ENCODE measurements at regions not wholly inside any gene's neighbourhood (a gene's known extent, or its start where the extent isn't known, plus 50 kb on each side); places are given as distances from the start of the nearest gene placed in this dataset.

DNA sequence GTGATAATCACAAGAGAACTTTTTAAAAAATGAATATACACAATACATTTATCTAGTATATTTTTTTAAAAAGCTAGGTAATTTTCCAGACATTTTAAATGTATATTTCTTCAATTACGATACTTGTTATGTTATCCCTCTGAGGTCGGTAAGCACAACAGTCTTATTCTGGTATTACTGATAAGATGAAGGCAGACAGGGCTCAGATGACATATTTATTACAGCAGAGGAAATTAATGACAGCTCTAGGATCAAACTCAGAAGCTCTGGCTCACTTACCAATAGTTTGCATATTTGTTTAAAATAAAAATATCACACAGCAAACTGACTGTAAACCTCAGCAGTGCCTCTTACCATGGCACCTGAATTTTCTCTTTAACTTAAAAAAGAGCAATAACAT lies 1347.0 kb upstream of the ADGRL2 start:
- no peak for ATAC-seq

DNA sequence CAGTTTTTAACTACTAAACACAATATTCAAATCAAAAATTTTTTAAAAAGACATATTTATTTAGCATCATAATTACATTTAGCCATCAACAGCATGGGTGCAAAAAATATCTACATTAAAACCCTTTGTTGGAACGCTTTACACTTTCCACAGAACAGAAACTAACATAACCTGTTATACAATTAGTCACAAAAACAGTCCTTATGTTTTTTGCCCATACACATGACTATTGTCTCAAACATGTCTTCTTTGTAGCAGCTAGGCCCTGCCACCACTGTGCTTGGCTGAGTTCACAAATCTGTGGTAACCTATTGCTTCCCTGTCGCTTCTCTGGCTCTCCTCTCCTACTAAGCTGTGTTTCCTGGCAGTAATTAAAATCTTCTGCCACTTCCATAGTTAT lies 1350.0 kb upstream of the ADGRL2 start:
- ATAC-seq, result no peak

- ATAC-seq, result no peak
Measured at GRCh38 chr1:80448081-80448480, 1352.7 kb upstream of the ADGRL2 start.

DNA sequence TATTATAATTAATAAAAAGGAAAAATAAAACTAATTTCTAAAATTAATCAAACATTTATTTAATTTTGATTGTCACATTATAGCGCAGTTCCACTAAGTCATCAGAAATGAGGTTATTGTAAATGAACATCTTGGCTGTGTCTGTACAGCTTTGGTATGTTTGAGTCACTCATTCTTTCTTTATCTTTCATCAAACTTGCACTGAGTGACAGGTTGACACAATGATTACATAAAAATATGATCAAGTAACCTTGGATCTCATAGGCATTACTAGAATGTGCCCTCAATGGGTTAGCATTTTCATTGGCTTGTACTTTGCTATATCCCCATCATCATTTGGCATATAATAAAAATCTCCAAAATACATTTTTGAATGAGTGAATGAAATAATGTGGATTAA lies 1353.2 kb upstream of the ADGRL2 start:
- no peak for ATAC-seq

GRCh38 chr1:80445033-80445432 lies 1355.7 kb upstream of the ADGRL2 start:
- ATAC-seq, result no peak

GRCh38 chr1:80444171-80444570 lies 1356.6 kb upstream of the ADGRL2 start:
- ATAC-seq, result no peak

- no peak for ATAC-seq
Measured at GRCh38 chr1:80441664-80442063, 1359.1 kb upstream of the ADGRL2 start.

GRCh38 chr1:80436851-80437250 lies 1363.9 kb upstream of the ADGRL2 start:
- ATAC-seq, result no peak

- ATAC-seq, result no peak
Measured at GRCh38 chr1:80427881-80428280, 1372.9 kb upstream of the ADGRL2 start.

DNA sequence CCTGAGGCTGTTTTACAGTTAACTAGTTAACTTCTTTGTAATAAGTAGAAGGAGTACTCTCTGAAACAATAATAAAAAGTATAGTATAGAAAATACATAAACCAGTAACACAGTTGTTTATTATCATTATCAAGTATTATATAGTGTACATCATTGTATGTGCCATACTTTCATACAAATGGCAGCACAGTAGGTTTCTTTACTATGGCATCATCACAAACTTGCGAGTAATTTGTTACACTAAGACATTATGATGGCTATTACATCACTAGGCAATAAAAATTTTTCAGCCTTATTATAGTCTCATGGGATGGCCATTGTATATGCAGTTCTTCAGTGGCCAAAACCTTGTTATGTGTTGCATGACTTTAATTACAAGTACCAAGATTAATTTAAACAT lies 1376.5 kb upstream of the ADGRL2 start:
- no peak for ATAC-seq

DNA sequence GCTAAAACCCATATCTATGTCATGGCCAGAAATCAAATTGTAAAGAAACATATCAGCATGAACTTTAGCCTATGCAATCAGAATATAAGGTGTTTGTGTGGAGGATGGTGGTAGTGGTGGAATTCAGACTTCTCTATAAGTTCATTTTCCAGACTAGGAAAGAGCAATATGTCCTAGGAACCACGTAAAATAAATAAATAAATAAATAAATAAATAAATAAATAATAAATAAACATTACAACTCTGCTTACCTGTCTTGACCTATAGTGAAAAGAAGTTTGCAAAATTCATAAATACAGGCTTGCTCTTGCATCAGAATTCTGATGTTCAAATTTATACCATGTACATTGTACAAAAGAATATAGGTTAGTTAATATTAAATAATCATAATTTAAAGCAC lies 1382.6 kb upstream of the ADGRL2 start:
- ATAC-seq, result no peak

DNA sequence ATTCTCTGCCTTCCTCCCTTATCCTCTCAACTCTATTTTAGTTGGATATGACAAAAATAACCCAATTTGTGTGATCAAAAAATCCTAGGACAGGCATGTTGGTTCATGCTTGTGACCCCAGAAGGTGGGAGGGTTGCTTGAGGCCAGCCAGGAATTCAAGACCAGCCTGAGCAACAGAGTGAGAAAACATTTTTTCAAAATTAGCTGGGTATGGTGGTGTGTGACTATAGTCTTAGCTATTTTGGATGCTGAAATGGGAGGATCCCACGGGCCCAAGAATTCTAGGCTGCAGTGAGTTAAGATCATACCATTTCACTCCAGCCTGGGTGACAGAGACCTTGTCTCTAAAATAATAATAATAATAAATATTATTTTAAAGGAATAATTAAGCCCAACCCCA lies 1383.1 kb upstream of the ADGRL2 start:
- no peak for ATAC-seq

GRCh38 chr1:80413969-80414368 lies 1386.8 kb upstream of the ADGRL2 start:
- no peak for ATAC-seq

GRCh38 chr1:80410233-80410632 lies 1390.5 kb upstream of the ADGRL2 start:
- no peak for ATAC-seq

GRCh38 chr1:80403471-80403893 lies 1397.0 kb upstream of the ADGRL4 start:
- ATAC-seq, result no peak

DNA sequence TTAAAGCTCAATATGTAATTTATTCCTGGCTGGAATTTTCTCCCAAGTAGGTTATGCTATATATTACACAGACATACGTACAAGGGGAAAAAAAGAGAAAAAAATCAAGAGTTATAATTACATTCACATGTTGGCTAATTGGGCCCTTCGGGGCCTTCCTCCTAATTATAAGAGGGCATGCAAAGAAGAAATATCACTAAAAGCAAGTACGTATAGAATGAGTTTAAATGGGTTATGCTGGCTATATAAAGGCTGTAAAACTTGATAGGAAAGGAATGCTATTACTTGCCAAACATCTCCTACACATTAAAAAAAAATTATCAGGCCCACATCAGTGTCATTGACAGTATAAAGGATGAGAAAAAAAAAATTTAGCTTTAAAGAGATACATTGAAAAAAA lies 1396.1 kb upstream of the ADGRL4 start:
- no peak for ATAC-seq

GRCh38 chr1:80401757-80402156 lies 1395.2 kb upstream of the ADGRL4 start:
- ATAC-seq, result no peak

DNA sequence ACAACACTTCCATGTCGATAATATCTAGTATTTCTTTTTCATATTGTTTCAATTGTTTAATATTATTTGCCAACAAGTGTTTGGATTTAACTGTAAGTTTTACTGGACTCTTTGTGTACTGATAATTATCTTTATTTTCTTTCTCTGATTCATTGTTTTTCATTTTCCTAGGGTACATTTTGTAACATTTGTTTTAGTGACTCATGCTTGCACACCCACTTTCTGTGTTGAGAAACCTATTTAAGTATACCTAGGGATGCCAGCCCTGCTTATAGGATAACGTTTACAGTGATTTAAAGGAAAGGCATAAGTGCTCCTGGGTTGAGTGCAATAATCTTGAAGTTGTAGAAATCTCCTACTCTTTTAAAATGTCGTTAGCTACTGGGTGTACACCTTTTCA lies 1386.0 kb upstream of the ADGRL4 start:
- no peak for ATAC-seq

GRCh38 chr1:80385650-80386049 lies 1379.1 kb upstream of the ADGRL4 start:
- no peak for ATAC-seq

GRCh38 chr1:80384959-80385358 lies 1378.4 kb upstream of the ADGRL4 start:
- ATAC-seq, result no peak

- ATAC-seq, result no peak
Measured at GRCh38 chr1:80384083-80384830, 1377.7 kb upstream of the ADGRL4 start.

- ATAC-seq, result no peak
Measured at GRCh38 chr1:80375662-80376061, 1369.1 kb upstream of the ADGRL4 start.

DNA sequence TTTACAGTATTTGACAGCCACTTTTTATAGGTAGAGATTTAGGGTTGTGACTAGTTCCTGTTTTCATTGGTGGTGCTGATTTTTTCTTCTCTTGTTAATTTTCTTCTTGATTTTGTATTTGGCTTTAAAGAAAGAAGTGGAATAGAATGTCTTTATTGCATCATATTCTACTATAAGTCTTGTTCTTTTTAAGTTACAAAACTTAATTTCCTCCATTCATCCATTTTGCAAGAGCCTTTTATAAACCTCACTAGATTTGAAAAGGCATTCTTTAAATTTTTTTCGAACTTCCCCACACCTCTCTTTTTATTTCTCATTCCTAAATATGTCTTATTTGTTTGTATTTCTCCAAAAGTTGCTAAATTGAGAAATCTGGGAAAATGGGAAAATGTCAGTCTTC lies 1368.6 kb upstream of the ADGRL4 start:
- ATAC-seq, result no peak

DNA sequence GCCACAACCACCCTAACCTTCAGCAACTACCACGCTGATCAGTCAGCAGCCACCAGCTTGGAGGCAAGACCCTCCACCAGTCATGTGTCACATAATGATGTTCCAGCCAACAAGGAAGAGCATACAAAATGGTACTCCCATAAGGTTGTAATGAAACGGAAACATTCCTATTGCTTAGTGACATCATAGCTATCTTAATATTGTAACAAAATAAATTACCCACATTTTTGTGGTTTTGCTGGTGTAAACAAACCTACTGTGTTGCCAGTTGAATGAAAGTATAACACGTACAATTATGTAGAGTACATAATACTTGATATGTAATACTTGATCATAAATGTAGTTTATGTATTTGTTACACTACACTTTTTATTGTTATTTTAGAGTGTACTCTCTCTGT lies 1363.2 kb upstream of the ADGRL4 start:
- no peak for ATAC-seq

GRCh38 chr1:80367058-80367457 lies 1360.5 kb upstream of the ADGRL4 start:
- ATAC-seq, result no peak
